HG03280 (cell line): ENCODE measurements at regions not wholly inside any gene's neighbourhood (a gene's known extent, or its start where the extent isn't known, plus 50 kb on each side); places are given as distances from the start of the nearest gene placed in this dataset.
"Not testable (repeated sequence)": the region's sequence is repeated elsewhere in the genome, so short reads cannot be mapped to it uniquely, and the experiment has no call there.

Experiments
- ATAC-seq: cut with Tn5 transposase; IDR thresholded peaks from one replicate; pipeline ENCODE4 v1.9.1; 2021; ENCODE audit warnings: mild to moderate bottlenecking, moderate library complexity; ENCODE audit not compliant: unreplicated experiment

DNA sequence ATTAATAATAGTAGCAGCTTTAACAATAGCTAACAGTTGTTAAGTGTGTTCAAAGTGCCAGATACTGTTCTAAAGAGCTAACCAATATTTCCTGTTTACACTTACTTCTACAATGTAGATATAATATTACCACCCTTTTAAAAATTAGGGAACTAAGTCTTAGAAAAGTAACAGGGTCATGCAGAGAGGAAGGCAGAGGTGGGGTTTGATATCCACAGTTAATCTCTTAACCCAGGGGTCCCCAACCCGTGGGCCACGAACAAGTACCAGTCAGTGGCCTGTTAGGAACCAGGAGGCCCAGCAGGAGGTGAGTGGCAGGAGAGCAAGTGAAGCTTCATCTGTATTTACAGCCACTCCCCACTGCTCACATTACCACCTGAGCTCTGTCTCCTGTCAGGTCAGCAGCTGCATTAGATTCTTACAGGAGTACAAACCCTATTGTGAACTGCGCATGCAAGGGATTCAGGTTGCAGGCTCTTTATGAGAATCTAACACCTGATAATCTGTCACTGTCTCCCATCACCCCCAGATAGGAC, 89.1 kb downstream of the ACTL7B start:
- ATAC-seq: no peak

DNA sequence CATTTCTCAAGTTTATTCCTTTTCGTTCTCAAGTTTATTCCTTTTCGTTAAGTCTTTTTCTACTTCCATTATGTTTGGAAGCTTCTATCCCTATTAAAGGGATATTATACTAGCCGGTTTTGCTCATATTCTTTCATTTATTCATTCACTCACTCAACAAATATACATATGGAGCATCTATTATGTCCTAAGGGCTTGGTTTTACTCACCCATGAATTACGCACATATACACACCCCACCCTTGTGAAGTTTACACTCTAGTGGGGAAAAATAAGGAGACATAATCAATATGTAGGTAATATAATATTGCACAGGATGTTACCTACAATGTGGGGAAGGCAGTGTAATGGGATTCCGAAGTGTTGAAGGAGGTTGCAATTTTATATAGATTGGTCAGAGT, 90.5 kb downstream of the ACTL7B start:
- no peak for ATAC-seq

DNA sequence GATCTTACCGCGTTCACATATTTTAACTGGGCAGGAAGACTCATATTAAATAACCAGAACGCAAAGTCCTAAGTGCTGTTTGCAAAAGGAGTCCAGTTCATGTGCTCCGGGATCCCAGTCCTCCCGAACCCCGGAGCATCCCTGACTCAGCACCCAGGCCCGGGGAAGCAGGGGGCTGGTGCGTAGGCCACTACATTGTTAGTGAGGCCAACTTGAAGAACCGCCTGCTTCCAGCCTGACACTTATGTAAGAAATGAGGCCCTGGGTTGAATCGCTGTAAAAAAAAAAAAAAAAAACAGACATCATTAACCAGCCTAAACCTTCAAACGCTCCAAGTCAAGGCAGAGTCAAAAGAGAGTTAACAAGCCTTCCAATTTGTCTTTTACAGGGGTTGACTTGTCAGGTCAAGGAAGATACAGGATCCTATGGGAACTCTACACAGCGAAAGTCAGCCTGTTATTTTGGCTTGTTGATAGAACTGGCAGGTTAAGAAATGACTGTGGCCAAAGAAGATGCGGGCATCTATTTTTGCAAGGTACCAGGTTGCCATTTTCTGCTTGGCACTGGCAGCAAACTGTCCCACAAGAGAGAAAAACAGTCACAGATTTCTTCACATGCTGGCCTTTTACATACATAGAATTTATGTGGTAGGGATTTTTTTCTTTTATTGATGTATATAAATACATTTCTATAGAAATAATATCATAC, 93.3 kb downstream of the ACTL7B start:
- ATAC-seq: no peak

DNA sequence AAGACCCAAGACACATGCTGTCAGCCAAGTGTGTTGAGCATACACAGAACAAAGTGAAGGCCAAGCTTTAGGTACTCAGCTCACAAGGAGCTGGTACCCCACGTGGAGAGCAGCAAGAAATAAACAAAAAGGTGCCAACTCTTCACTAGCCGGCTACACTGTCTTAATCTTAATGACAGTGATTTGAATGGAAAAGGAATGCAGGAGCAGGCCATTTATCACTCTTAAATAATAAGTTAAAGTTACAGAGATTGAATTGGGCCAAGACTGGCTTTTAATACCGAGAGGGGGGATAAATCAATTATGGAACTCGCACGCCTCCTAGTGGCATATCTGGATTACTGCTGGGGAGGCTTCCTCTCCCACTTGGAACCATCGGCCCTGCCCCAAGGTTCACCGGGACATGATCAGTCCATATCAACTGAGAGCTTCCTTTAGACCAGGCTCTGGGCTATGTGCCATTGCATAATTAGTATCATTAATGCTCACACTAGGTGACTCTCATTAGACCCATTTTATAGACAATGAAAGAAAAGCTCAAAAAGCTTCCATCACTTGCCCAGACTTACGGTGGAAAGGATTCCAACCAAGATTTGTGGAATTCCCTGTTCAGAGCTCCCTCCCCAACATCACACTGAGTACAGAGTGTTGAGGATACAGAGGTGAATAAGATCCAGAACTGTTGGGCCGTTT, 94.0 kb downstream of the ACTL7B start:
- ATAC-seq: no peak

DNA sequence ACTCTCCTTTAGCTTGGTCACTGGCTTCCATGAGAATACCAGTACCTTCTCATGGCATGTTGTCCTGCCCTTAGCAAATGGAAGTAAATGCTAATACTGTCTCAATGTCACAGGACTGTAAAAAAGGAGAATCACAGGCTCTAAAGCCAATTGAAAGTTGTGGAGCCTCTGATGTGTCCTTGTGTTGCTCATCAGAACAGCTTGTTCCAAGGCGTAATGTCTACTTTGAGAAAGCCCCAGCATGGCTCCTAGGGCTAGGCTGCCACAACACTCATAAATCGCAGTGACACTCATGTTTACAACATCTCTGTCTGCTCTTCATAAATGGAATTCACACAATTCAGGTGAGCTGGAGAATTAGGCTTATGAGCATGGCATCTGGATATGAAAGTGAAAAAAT, 94.9 kb downstream of the ACTL7B start:
- no peak for ATAC-seq

DNA sequence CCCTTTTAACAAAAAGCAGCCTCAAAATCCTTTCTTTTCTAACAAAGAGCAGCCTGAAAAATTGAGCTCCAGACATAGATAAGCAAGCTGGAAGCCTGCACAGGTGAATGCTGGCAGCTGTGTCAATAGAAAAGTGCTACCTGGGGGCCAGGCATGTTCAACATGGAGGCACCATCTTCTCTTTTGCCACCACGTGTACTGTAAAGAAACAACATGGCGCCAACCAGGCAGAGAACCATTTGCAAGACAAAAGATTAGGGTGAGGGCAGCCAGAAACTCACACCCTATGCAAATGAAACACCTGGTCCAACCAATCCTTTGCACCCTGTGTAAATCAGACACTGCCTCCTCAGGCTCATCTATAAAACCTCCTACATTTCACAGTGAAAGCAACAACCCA, 96.0 kb downstream of the ACTL7B start:
- no peak for ATAC-seq

DNA sequence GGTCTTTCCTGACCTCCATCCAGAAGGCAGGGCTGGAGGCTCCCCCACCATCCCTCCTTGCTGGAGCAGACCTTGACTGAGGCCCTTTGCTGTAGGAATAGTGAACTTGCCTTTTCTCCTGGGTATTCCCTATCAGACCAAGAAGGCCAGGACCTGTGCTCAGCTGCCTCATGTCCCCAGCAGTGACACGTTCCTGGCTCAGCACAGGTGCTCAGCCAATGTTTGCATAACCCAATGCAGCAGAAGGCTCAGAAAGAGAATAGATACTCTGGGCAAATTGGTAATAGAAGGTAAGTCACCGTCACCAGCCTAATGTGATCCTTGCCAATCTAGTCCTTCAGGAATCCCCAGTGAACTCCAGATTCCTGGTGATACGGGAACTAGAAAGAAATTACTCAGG, 96.4 kb downstream of the ACTL7B start:
- no peak for ATAC-seq

DNA sequence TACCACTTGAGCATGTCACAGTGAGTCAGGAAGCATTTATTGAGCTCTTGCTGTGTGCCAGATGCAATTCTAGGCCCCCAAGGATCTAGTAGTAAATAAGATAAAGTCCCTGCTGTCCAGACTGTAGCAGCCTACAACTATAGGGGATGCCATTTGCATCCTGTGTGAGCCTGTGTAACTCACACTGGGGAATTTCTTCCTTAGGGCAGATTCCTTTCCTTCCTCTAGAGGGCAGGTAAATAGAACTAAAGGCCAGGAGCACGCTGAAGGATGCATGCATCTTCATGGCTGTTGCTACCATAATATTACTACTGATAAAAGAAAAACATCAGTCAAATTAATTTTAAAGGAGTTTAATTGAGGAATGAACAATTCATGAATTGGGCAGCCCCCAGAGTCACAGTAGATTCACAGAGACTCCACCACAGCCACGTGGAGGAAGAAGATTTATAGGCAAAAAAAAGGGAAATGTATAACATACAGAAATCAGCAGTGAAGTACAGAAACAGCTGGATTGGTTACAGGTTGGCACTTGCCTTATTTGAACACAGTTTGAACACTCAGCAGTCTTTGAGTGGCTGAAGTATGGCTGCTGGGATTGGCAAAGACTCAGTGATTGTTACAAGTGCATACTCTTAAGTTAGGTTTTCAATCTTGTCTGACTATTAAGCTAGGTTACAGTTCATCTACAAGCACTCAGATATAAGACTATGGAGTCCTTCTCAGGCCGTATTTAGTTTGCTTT, 98.9 kb downstream of the ACTL7B start:
- no peak for ATAC-seq

DNA sequence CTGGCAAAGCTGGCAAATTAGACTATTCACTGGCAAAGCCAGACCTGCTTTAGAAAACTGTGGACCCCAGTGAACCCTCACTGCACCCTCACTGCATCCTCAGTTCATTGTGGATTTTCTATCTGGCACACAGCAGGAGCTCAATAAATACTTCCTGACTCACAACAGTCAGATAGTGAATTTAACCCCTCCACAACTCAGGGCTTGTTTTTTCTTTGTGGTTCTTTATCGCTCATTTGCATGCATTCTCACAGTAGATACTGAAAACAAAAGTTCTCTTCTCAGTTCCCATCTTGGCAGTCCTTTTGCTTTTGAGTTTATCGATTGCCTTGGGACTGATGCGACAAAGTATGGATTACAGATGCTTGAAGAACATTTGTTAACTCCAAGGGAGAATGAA, 99.8 kb downstream of the ACTL7B start:
- ATAC-seq: peak; percentile 73

DNA sequence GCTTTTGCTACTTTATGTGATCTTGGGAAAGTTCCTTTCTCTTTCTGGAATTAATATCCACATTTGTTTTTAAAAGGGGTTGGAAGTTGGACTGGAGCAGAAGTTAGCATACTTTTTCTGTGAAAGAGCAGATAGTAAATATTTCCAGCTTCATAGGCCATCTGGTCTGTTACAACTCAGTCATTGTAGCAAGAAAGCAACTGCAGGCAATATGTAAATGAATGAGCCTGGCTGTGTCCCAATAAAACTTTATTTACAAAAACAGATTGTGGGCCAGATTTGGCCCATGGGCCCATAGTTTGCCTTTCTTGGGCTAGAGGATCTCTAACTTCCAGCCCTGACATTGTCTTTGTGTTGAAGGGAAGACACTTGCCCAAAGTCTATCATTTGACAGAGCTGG, 104.4 kb downstream of the ACTL7B start:
- ATAC-seq: no peak

DNA sequence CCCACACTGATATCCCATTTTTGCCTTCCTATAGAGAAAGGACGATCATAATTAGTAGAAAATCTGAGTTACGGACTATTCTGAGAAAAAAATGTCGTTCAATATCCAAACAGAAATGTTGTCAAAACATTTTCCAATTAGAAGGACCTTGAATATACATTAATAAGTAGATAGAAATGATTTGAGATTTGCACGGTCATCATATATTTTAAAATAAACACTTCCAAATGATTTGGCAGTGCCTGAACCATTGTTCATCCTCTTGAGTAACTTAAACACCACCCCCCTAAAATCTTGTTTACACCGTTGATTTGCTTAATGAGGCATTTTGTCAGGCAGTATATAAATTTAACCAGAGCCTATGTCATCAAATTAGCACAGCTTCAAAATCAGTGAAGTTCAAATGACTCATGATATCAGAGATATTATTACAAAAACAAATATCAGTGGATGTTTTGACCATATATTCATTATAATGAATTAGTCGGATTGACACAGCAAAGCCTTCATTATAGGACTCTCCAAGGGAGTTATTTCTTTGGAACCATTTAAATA, 105.0 kb downstream of the ACTL7B start:
- no peak for ATAC-seq

DNA sequence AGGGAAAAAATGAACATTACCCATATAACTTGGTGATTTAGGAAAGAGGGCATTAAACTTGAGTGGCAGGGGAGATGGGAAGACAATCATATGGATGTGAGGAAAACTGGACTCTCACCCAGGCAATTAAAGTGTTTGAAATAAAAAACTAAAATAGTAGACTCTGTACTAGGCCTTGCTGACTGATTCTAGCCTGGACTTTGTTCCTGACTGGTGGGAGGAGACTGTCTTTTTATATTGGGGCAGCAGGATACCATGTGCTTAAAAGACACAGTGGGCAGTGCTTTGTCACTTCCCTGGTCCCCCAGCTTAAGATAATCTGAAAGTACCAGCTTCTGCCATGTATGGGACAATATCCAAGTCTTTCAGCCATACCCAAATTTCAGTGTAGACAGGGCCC, 107.0 kb downstream of the ACTL7B start:
- ATAC-seq: no peak

DNA sequence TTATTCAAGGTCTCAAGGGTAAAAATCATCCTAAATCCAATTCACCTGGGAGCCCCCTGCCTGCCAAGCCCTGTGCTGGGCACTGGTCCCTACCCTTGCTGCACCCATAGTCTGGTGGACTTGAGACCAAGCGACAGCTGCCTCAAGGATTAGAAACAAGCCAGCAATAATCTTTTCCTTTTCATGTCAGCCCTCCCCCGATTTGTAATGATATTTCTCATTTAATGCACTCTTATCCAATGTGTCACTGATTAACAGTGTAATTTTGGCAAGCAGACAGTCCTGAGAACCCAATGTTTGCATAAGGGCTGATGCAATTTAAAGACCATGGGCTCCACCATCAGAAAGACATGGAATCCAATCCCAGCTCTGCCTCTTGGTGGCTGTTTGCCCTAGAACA, 108.9 kb downstream of the ACTL7B start:
- ATAC-seq: no peak

DNA sequence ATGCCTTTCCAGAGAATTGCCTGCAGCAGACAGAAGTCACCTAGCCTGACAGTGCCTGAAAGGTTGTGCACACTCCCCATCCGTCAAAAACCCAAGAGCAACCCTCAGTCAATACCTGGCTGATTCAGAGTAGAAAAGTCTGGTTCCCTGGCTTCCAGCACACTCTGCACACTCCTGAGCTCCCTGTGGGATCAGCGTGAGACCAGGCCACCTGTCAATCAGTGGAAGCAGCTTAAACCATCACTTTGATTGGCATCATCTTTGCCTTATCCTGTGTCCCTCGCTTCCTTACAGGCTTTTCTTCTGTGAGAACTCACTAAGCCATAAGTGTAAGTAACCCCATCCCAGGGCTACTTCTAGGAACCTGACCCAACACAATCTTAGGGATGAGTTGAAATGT, 109.8 kb downstream of the ACTL7B start:
- ATAC-seq: no peak

DNA sequence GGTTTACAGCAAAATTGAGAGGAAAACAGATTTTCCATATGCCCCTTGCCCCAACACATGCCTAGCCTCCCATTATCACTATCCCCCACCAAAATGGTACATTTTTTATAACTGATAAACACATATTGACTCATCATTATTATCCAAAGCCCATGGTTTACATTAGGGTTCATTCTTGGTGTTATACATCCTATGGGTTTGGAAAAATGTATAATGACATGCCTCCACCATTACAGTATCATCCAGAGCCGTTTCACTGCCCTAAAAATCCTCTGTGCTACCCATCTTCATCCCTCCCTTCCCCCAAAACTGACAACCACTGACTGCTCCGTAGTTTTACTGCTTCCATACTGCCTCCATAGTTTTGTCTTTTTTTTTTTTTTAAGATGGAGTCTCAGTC, 111.1 kb downstream of the ACTL7B start:
- no peak for ATAC-seq

DNA sequence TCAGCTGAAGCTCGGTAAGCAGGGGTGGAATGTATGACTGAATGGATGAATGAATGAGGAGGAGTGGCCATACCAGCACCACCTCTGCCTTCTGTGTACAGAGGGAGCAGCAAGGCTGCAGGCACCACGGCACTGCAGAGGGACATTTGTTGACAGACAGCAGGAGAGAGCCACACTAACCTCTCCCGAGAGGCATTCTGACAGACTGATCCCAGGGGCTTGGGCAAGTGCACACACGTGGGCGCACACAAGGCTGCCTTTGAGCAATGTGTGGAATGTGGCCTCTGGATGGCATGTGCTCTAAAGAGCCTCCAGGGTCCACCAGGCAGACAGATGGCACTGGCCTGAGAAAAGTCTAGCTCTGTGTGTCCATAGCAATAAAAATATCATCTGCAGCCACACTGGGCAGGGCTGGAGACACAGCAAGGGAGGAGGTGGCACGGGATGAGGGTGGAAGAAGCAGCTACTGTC, 111.8 kb downstream of the ACTL7B start:
- no peak for ATAC-seq

DNA sequence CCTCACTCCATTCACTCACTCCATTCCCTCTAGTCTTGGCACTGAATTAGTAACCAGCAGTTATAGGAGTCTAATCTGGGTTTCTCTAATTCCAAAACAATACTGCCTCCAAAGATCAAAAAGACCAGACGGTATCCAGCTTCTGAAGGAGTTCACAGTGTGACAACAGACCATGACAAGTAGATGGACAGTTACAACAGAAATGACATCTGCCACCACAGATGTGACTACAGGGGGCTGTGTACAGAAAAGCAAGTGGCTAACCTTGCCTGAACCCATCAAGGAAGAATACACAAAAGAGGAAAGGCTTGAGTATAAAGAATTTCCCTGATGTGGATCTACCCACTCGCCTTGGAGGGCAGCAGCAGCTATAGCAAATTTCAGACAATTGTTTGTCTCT, 112.4 kb downstream of the ACTL7B start:
- ATAC-seq: no peak

DNA sequence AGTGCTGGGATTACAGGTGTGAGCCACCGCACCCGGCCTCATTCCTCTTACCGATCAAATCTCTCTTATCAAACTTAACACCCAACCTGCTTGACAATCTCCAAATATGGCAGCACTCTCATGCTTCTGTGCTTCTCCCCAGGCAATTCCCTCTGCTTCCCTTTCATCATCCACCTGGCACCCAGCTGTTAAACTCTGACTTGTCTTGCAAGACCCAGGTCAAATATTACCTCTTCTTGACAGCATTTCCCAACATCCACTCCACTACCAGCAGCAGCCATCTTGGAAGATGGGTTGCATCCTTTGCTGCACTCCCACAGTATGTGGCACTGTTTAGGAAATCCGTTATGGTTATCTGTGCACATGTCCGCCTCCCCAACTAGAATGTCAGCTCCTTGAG, 113.6 kb downstream of the ACTL7B start:
- no peak for ATAC-seq

DNA sequence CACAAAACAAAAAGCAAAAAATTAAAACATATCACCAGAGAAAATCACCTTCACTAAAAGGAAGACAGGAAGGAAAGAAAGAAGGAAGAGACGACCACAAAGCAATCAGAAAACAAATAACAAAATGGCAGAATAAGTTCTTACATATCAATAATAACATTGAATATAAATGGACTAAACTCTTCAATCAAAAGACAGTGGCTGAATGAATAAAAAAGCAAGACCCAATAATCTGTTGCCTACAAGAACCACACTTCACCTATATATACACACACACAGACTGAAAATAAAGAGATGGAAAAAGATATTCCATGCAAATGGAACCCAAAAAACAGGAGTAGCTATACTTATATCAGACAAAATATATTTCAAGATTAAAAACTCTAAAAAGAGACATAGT, 124.5 kb downstream of the ACTL7B start:
- not testable (repeated sequence) for ATAC-seq

DNA sequence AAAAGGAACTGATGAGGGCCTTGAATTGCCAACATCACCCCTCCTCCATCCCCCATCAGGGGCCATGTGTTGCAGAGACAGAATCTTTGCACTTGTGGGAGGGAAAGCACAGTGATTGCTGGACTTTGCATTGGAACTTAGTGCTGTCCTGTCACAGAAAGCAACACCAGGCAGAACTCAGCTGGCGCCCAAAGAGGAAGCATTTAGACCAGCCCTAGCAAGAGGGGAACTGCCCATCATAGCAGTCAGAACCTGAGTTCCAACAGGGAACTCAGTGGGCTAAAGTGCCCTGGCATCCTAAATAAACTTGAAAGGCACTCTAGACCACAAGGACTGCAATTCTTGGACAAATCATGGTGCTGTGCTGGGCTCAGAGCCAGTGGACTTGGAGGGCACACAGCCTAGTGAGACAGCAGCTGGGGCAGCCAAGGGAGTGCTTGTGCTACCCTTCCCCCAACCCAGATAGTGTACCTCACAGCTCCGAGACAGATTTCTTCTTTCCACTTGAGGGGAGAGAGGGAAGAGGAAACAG, 128.1 kb downstream of the ACTL7B start:
- no peak for ATAC-seq

DNA sequence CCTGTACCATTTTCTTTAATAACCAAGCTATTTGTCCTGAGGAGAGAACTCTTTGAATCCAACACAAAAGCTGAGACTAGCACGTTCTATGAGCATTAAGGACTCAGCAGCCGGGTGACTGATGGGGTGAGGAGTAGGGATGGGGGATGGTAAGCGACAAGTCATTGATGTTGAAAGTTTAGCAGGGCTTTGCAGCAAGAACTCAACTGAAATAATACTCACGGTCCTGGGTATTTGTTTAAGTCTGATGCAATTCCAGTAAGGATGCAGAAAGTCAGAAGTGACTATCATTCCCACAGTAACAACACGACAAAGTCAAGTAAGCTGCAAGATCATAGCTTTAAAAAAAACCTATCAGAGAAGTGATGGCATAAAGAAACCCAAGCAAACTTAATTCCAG, 131.1 kb downstream of the ACTL7B start:
- ATAC-seq: no peak
